HG02610 (cell line): ENCODE measurements at regions not wholly inside any gene's neighbourhood (a gene's known extent, or its start where the extent isn't known, plus 50 kb on each side); places are given as distances from the start of the nearest gene placed in this dataset.

Experiments used
- ATAC-seq: cut with Tn5 transposase; IDR thresholded peaks from one replicate; pipeline ENCODE4 v1.9.1; 2021; ENCODE audit warnings: mild to moderate bottlenecking, moderate library complexity; ENCODE audit not compliant: unreplicated experiment

GRCh38 chr14:82309199-82309598 is 775.5 kb upstream of the SEL1L start:
- no peak for ATAC-seq

GRCh38 chr14:82313889-82314288 is 780.2 kb upstream of the SEL1L start:
- ATAC-seq: no peak

- no peak for ATAC-seq
Observed at GRCh38 chr14:82328442-82328841, 794.8 kb upstream of the SEL1L start.

- no peak for ATAC-seq
Observed at GRCh38 chr14:82341261-82341810, 807.7 kb upstream of the SEL1L start.

- no peak for ATAC-seq
Observed at GRCh38 chr14:82342596-82342995, 808.9 kb upstream of the SEL1L start.

- ATAC-seq: no peak
Observed at GRCh38 chr14:82345184-82345583, 811.5 kb upstream of the SEL1L start.

- ATAC-seq: no peak
Observed at GRCh38 chr14:82354126-82354525, 820.5 kb upstream of the SEL1L start.

GRCh38 chr14:82359201-82359600 is 825.5 kb upstream of the SEL1L start:
- ATAC-seq: no peak

- ATAC-seq: no peak
Observed at GRCh38 chr14:82362452-82362851, 828.8 kb upstream of the SEL1L start.

- no peak for ATAC-seq
Observed at GRCh38 chr14:82365471-82365870, 831.8 kb upstream of the SEL1L start.

- no peak for ATAC-seq
Observed at GRCh38 chr14:82366803-82367202, 833.1 kb upstream of the SEL1L start.

GRCh38 chr14:82379291-82379690 is 845.6 kb upstream of the SEL1L start:
- ATAC-seq: no peak

GRCh38 chr14:82385048-82385447 is 851.4 kb upstream of the SEL1L start:
- no peak for ATAC-seq

GRCh38 chr14:82387699-82388098 is 854.0 kb upstream of the SEL1L start:
- no peak for ATAC-seq

GRCh38 chr14:82388488-82388887 is 854.8 kb upstream of the SEL1L start:
- ATAC-seq: no peak

- ATAC-seq: no peak
Observed at GRCh38 chr14:82390586-82390985, 856.9 kb upstream of the SEL1L start.

GRCh38 chr14:82394916-82395315 is 861.3 kb upstream of the SEL1L start:
- no peak for ATAC-seq

- ATAC-seq: no peak
Observed at GRCh38 chr14:82398256-82398655, 864.6 kb upstream of the SEL1L start.

GRCh38 chr14:82403987-82404386 is 870.3 kb upstream of the SEL1L start:
- ATAC-seq: no peak

GRCh38 chr14:82410064-82410463 is 876.4 kb upstream of the SEL1L start:
- no peak for ATAC-seq

GRCh38 chr14:82411298-82411697 is 877.6 kb upstream of the SEL1L start:
- no peak for ATAC-seq

GRCh38 chr14:82412545-82412944 is 878.9 kb upstream of the SEL1L start:
- ATAC-seq: no peak

- peak; percentile 45 for ATAC-seq
Observed at GRCh38 chr14:82414853-82415539, 881.3 kb upstream of the SEL1L start.
